Coronary artery (tissue), 2 donors: ENCODE measurements at regions not wholly inside any gene's neighbourhood (a gene's known extent, or its start where the extent isn't known, plus 50 kb on each side); places are given as distances from the start of the nearest gene placed in this dataset.
A peak's percentile ranks its signal among the peaks of the same experiment; 100 is the strongest.

Experiments used
- DNase-seq: peaks from one replicate; pipeline ENCODE4 v3.0.0-alpha.2; 2017; ENCODE audit warnings: low spot score
- H3K27ac ChIP-seq, 2 donors: fragments of 200-600 bp; sonication (generic); one replicate each; pipeline ENCODE4 v1.5.1; 2016 to 2019
- H3K4me3 ChIP-seq: fragments of 200-600 bp; sonication (generic); 2 replicates; pipeline ENCODE4 v1.5.1; 2016; ENCODE audit warnings: mild to moderate bottlenecking, moderate library complexity
- TF ChIP-seq, protein P1 (sequence below): fragments of 200-600 bp; sonication (generic); IDR thresholded peaks from one replicate; pipeline ENCODE4 v1.5.1; 2019; ENCODE audit warnings: antibody characterized with exemption

DNA sequence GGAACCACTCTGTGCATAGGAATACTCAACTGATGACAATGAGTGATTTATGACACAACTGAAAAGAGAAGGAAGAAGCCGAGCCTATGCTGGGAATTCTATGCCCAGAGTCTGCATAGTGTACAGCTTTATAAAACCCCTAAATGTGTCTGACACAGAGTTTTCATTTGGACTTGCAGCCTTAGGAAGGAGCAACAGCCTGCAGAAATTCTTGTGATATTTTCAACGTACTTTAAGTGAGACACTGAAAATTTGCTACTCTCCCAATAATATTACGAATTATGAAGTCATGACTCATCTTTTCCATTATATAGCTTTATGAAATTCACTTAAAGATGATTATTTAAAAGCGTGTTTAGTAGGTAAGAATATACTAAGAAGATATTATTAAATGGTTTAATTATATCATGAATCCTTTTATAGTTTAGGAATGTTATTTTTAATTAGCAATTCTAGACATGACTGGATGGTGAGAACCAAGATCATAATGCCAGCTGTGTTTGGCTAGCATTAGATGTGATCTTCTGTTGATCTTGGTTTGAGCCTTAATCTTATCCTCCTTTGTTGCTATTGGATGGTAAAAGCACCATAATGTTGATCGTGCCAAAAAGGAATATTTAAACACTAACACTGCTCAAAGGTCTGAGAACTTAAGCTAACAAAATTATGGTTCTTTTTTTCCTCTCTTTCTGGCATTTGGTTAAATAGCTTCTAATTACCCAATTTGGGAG lies 785.1 kb upstream of the ADGRL4 start:
- H3K27ac ChIP-seq: peak overlapping the region; percentile 58 to 61
- no peak overlapping the region for H3K4me3 ChIP-seq
- TF ChIP-seq, protein P1, sequence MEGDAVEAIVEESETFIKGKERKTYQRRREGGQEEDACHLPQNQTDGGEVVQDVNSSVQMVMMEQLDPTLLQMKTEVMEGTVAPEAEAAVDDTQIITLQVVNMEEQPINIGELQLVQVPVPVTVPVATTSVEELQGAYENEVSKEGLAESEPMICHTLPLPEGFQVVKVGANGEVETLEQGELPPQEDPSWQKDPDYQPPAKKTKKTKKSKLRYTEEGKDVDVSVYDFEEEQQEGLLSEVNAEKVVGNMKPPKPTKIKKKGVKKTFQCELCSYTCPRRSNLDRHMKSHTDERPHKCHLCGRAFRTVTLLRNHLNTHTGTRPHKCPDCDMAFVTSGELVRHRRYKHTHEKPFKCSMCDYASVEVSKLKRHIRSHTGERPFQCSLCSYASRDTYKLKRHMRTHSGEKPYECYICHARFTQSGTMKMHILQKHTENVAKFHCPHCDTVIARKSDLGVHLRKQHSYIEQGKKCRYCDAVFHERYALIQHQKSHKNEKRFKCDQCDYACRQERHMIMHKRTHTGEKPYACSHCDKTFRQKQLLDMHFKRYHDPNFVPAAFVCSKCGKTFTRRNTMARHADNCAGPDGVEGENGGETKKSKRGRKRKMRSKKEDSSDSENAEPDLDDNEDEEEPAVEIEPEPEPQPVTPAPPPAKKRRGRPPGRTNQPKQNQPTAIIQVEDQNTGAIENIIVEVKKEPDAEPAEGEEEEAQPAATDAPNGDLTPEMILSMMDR: no peak
- DNase-seq: no peak

DNA sequence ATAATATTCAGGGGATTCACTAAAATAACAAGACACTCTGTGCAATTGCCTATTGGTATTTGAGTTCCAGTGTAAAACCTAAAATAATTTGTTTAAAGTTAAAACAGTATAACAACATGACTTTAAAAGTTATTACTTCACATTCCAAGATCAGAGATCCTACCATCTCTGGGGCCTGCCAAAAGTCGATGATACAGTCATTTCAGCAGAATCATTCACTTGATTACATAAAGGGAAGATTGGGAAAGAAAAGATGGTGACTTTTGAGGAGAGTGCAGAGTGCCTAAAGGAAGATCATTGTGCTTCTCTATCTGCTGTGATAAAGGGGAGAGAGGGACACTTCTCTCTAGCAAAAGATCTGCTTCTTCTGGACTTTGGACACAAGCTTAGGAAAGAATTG lies 784.4 kb upstream of the ADGRL4 start:
- TF ChIP-seq, protein P1: no peak
- H3K4me3 ChIP-seq: no peak overlapping the region
- H3K27ac ChIP-seq: peak overlapping the region; percentile 58 to 61
- no peak for DNase-seq

DNA sequence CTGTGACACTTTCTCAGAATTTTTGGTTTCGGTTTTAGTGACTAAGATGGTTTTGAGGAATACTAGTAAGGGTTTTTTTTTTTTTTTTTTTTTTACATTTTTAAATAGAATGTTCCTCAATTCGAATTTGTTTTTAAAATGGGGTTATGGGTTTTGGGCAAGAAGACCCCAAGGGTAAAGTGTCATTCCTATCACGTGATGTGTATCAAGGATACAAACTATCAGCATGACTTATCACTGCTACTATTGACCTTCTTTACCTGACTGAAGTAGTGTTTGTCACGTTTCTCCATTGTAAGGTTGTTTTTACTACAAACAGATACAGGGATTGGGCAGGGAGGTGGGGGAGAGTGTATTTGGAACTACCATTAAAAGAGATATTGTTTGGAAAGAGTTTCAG lies 781.1 kb upstream of the ADGRL4 start:
- no peak for DNase-seq
- TF ChIP-seq, protein P1: no peak

DNA sequence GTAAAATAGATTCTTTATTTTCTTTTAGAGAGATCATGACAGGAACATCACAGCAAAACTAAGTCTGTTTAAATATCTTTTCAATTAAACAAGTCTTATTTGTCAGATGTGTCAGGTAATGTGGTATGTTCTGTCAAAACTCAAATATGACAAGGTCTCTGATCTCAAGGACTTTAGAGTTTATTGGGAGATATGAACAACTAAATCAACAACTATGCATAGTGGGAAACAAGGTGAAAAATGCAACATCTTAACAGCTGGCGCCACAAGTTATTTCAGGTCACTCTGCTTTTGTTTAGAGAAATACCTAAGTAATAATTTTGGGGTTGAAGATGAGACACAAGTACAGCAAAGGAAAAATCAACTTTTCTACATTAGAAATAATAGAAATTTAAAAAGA lies 779.4 kb upstream of the ADGRL4 start:
- no peak for DNase-seq
- Histone ChIP-seq H3K27ac (no peak overlapping the region), H3K4me3 (no peak overlapping the region)
- TF ChIP-seq, protein P1: no peak

More for the DNA sequence above, 781.1 kb upstream of the ADGRL4 start:
- H3K27ac ChIP-seq: no peak overlapping the region
- H3K4me3 ChIP-seq: no peak overlapping the region

DNA sequence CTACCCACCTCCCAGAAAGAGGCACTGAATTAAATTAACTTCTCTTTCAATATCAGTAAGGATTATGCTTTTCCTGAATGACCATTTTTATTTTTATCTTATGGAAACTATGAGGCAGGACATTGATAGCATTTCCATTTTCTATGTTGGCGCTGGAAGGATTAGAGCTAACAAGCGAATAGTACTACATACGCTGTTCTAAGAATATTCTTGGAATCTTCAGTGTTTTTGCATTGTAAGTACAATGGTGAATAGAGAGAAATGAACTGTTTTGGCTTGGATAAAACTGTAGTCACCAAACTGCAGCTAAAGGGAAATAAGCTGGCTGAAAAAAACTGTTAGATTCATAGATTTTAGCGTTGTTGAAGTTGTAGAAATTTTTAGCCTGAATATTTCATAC lies 779.0 kb upstream of the ADGRL4 start:
- TF ChIP-seq, protein P1: no peak
- DNase-seq: no peak
- no peak overlapping the region for H3K27ac ChIP-seq

DNA sequence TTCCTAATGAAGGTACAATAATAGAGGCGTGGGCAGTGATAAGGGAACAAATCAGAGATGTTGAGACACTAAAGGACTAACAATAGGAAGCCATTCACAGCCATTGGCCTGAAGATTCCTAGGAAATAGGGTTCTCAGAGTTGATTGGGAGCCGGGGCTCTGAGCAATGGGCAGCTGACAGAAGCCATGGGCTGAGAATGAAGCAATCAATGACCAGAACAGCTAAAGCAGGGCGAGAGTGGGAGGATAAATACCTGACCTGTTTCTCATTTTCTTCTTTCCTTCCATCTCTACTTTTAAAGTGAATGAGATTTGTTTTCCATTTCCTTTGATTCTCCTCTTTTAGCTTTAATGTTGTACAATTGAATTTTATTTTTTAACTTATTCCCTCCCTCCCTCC lies 774.7 kb upstream of the ADGRL4 start:
- no peak overlapping the region for H3K4me3 ChIP-seq
- no peak for DNase-seq
- no peak overlapping the region for H3K27ac ChIP-seq
- TF ChIP-seq, protein P1: no peak

More for the DNA sequence above, 779.0 kb upstream of the ADGRL4 start:
- H3K4me3 ChIP-seq: no peak overlapping the region
